ENCODE measurements at regions not wholly inside any gene's neighbourhood (a gene's known extent, or its start where the extent isn't known, plus 50 kb on each side); places are given as distances from the start of the nearest gene placed in this dataset.

DNA sequence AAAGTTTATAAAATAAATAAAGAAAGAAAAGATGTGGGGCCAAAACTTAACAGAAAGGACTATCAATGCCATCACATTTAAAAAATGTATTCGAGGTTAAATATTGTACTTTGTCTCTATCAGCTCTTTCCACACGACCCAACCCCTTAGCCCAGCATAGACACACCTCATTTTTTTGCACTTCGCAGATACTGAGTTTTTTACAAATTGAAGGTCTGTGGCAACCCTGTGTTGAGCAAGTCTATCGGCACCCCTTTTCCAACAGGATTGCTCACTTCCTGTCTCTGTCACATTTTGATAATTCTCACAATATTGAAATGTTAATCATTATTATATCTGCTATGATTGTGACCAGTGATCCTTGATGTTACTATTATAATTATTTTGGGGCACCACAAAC lies 151.6 kb upstream of the TBX20 start:
- TF ChIP-seq, protein P1, sequence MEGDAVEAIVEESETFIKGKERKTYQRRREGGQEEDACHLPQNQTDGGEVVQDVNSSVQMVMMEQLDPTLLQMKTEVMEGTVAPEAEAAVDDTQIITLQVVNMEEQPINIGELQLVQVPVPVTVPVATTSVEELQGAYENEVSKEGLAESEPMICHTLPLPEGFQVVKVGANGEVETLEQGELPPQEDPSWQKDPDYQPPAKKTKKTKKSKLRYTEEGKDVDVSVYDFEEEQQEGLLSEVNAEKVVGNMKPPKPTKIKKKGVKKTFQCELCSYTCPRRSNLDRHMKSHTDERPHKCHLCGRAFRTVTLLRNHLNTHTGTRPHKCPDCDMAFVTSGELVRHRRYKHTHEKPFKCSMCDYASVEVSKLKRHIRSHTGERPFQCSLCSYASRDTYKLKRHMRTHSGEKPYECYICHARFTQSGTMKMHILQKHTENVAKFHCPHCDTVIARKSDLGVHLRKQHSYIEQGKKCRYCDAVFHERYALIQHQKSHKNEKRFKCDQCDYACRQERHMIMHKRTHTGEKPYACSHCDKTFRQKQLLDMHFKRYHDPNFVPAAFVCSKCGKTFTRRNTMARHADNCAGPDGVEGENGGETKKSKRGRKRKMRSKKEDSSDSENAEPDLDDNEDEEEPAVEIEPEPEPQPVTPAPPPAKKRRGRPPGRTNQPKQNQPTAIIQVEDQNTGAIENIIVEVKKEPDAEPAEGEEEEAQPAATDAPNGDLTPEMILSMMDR (IDR thresholded peaks at IDR 0.05; ENCODE audit: insufficient read depth, low read depth, low read length, missing control alignments): no peak
- no peak overlapping the region for H3K4me3 ChIP-seq (ENCODE audit: low read depth, low read length)
- DNase-seq (ENCODE audit: low read depth): no peak

DNA sequence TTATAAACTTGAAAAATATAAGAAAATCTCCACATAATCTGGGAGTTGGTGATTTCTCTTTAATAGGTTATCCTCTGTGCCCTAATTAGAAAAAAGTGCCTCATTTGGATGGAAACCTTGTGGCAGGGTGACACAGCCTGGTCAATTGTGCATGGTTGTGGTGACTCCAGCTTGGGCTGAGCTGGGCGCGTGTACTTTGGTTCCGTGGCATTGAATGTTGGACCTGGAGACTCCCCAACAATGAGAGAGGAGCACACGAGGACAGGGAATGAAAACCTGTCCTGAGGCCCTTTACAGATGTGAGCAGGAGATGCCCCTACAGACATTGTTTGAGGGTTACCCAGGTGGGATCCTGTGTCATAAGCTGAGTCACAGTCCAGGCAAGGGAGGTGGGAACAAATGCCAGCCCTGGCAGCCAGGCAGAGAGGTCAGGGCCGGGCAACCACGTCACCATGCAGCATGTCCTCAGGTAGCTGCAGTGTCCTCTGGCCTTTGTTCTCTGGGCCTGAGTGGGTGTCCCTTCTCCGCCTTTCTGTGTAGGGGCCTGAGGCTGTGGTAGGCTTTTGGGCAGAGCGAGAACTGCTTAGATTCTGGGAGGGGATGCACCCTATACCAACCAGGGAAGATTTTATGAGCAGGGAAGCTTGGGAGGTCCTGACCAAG lies 147.4 kb upstream of the TBX20 start:
- no peak for DNase-seq (ENCODE audit: low read depth)
- TF ChIP-seq, protein P1 (IDR thresholded peaks at IDR 0.05; ENCODE audit: insufficient read depth, low read depth, low read length, missing control alignments): no peak
- H3K4me3 ChIP-seq (ENCODE audit: low read depth, low read length): no peak overlapping the region

DNA sequence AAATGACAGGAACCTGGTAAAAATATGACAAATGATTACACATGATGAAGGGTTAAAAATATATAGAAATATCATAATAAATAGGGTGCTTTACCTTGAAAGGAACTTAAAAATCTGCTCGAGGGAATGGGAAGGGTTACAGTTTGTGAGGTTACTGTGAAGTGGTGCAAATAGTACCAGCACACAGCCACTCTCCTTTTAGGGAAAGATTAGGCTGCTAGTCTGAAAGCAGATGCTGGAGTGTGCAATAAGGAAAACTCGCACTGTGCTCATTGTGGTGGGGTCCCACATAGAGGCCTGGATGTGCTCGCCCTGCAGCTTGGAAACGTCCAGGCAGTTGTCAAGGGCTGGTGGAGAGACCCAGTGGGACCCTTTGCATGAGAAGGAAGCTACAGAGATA lies 145.9 kb upstream of the TBX20 start:
- H3K4me3 ChIP-seq (ENCODE audit: low read depth, low read length): no peak overlapping the region
- TF ChIP-seq, protein P1 (IDR thresholded peaks at IDR 0.05; ENCODE audit: insufficient read depth, low read depth, low read length, missing control alignments): no peak
- no peak for DNase-seq (ENCODE audit: low read depth)

DNA sequence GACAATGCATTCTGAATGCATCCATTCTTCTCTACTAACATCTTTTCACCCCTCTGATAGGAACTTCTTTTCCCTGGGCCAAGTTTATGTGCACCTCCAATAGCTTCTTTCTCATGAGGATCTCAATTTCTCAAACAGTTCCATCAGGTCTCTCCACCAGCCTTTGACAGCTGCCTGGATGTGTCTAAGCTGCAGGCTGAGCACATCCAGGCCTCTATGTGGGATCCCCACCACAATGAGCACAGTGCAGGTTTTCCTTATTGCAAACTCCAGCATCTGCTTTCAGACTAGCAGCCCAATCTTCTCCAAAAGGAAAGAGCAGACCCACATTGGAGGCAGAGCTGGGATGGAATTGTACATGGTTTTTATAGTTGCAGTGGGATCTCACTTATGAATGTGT lies 145.3 kb upstream of the TBX20 start:
- TF ChIP-seq, protein P1 (IDR thresholded peaks at IDR 0.05; ENCODE audit: insufficient read depth, low read depth, low read length, missing control alignments): no peak
- H3K4me3 ChIP-seq (ENCODE audit: low read depth, low read length): no peak overlapping the region
- DNase-seq (ENCODE audit: low read depth): no peak

DNA sequence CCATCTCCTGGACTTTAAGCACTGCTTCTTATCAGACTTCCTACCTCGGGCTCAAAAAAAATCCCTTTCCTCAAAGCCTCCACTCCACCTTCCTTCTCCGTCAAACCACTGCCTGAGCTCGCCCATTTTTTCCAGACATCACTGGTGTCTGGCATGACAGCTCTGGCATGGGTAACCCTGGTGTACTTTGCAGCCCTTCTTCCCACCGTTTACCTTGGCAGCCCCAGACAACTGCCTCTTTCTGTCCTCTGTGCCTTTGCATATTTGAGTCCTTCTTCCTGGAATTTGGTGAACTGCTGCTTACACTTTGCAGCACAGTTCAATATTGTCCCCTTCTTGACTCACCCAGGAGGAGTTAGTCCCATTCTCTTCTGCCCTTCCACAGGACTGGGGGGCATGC lies 144.6 kb upstream of the TBX20 start:
- H3K4me3 ChIP-seq (ENCODE audit: low read depth, low read length): no peak overlapping the region
- TF ChIP-seq, protein P1 (IDR thresholded peaks at IDR 0.05; ENCODE audit: insufficient read depth, low read depth, low read length, missing control alignments): no peak
- DNase-seq (ENCODE audit: low read depth): no peak

DNA sequence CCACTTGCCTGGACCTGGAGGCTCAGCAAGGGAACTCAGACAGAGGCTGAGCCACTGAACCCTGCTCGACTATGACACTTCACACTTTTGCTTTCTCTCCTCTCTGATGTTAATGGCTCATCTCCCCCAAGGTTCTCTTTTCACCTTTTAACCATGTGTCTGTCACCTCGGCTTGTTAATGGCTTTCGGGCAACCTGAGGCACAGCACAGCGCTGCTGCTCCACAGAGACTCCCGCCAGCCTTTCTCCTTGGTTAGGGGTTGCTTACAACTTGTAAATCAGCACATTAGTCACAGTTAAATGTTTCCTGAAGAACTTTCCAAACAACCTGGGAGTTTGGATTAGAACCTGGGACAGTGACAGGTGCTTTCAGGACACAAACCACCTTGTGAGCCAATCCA lies 136.2 kb upstream of the TBX20 start:
- TF ChIP-seq, protein P1 (IDR thresholded peaks at IDR 0.05; ENCODE audit: insufficient read depth, low read depth, low read length, missing control alignments): no peak
- DNase-seq (ENCODE audit: low read depth): no peak
- H3K4me3 ChIP-seq (ENCODE audit: low read depth, low read length): no peak overlapping the region

DNA sequence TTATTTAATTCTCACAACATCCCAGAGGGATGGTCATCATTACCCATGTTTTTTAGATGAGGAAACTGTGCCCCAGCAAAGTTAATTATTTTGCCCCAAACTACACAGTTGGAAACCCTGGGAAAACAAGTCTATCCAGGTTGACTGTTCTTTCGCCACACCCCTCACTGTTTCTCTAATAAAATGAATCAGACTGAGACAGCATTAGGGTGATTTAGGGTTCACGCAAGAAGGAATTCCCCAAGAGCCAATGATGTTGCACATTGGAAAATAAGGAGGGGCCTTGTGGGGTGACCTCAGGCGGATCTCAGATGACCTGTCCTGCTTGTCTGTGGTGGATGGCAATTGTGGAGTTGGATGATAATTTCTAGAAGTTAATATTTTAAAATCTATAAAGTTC lies 135.7 kb upstream of the TBX20 start:
- DNase-seq (ENCODE audit: low read depth): no peak
- TF ChIP-seq, protein P1 (IDR thresholded peaks at IDR 0.05; ENCODE audit: insufficient read depth, low read depth, low read length, missing control alignments): no peak
- no peak overlapping the region for H3K4me3 ChIP-seq (ENCODE audit: low read depth, low read length)
